B cell (primary cell): ENCODE measurements at regions not wholly inside any gene's neighbourhood (a gene's known extent, or its start where the extent isn't known, plus 50 kb on each side); places are given as distances from the start of the nearest gene placed in this dataset.

ENCODE experiments used
- ATAC-seq: fragments of 200-7000 bp; cut with Tn5 transposase; one replicate; pipeline ENCODE4 v1.10.0; 2021; ENCODE audit warnings: low read depth, mild to moderate bottlenecking, moderate number of reproducible peaks, moderate library complexity
- CTCF ChIA-PET: fragments of 350-600 bp; sonication (Branson Sonifier 250); formaldehyde crosslinking; loops from one replicate; lab custom pipeline; 2021; ENCODE audit warnings: antibody characterized with exemption, inconsistent platforms; lab: Charles Lee
- POLR2A ChIA-PET: fragments of 350-600 bp; sonication (Branson Sonifier 250); formaldehyde crosslinking; loops from one replicate; lab custom pipeline; 2021; ENCODE audit warnings: antibody characterized with exemption; lab: Charles Lee
- DNase-seq: peaks from one replicate; pipeline ENCODE4 v3.0.0; 2013
- H2AFZ ChIP-seq: 2 replicates; pipeline ENCODE4 v1.6.1; 2012; ENCODE audit warnings: mild to moderate bottlenecking, low read depth, low read length; ENCODE audit not compliant: insufficient read depth, poor library complexity, severe bottlenecking
- H3K27ac ChIP-seq, 2 donors: 1 replicate in 1 of 2; 2 replicates in 1 of 2; pipeline ENCODE4 v1.5.1; 2012 to 2013; ENCODE audit warnings: low read length in 2 of 2, mild to moderate bottlenecking in 2 of 2, moderate library complexity in 1 of 2
- H3K27me3 ChIP-seq, 4 experiments: fragments of 200-600 bp in 1 of 4; sonication (generic) in 1 of 4; replicated peaks in 1 of 4; 1 replicate in 2 of 4; 2 replicates in 2 of 4; pipeline versions ENCODE4 v1.6.1 to v1.7.0; 2013 to 2016; ENCODE audit warnings: low read length in 3 of 4, mild to moderate bottlenecking in 2 of 4, mixed read lengths in 1 of 4, moderate library complexity in 1 of 4; ENCODE audit not compliant: insufficient read depth in 4 of 4, control insufficient read depth in 3 of 4; ENCODE audit errors: control extremely low read depth in 1 of 4
- H3K36me3 ChIP-seq, 2 experiments: replicated peaks in 1 of 2; 1 replicate in 1 of 2; 2 replicates in 1 of 2; pipeline versions ENCODE4 v1.6.1 to v1.7.1; 2013; ENCODE audit warnings: low read length in 1 of 2; ENCODE audit not compliant: insufficient read depth in 2 of 2, control insufficient read depth in 1 of 2; ENCODE audit errors: control extremely low read depth in 1 of 2, extremely low read depth in 1 of 2
- H3K4me1 ChIP-seq, 2 donors: fragments of 200-600 bp in 1 of 2; sonication (generic) in 1 of 2; 1 replicate in 1 of 2; 2 replicates in 1 of 2; pipeline versions ENCODE4 v1.5.1 to v1.6.1; 2013 to 2017; ENCODE audit warnings: low read length in 2 of 2; ENCODE audit not compliant: control insufficient read depth in 2 of 2, insufficient read depth in 2 of 2
- H3K4me2 ChIP-seq: replicated peaks from 2 replicates; pipeline ENCODE3; 2012; ENCODE audit warnings: mild to moderate bottlenecking, low read depth, low read length; ENCODE audit not compliant: poor library complexity, severe bottlenecking
- H3K4me3 ChIP-seq, 5 experiments: fragments of 200-600 bp in 1 of 5; sonication (generic) in 1 of 5; 1 replicate in 3 of 5; 2 replicates in 2 of 5; pipeline versions ENCODE4 v1.5.1 to v1.7.0; 2011 to 2016; ENCODE audit warnings: low read length in 4 of 5, mild to moderate bottlenecking in 4 of 5, low read depth in 2 of 5, control low read depth in 1 of 5, moderate library complexity in 1 of 5; ENCODE audit not compliant: insufficient read depth in 1 of 5; ENCODE audit errors: control extremely low read depth in 1 of 5, extremely low read depth in 1 of 5
- H3K79me2 ChIP-seq: fragments of 200-600 bp; sonication (generic); one replicate; pipeline ENCODE4 v1.6.0; 2016; ENCODE audit warnings: low read length; ENCODE audit not compliant: control insufficient read depth, insufficient read depth
- H3K9ac ChIP-seq: fragments of 200-600 bp; sonication (generic); 2 replicates; pipeline ENCODE4 v1.6.1; 2017; ENCODE audit warnings: mild to moderate bottlenecking, low read length, moderate library complexity
- H3K9me3 ChIP-seq, 3 donors: one replicate each; pipeline versions ENCODE4 v1.6.1 to v1.7.1; 2013; ENCODE audit warnings: low read length in 2 of 3; ENCODE audit not compliant: control insufficient read depth in 2 of 3, insufficient read depth in 1 of 3; ENCODE audit errors: control extremely low read depth in 1 of 3
- H4K20me1 ChIP-seq: 2 replicates; pipeline ENCODE4 v1.6.0; 2012; ENCODE audit warnings: mild to moderate bottlenecking, low read length; ENCODE audit not compliant: insufficient read depth, control insufficient read depth, poor library complexity, severe bottlenecking
- H3K27ac Mint-ChIP-seq: one replicate; pipeline ENCODE4 v1.8.0; 2021; ENCODE audit warnings: mixed read lengths
- H3K27me3 Mint-ChIP-seq: one replicate; pipeline ENCODE4 v1.8.0; 2021; ENCODE audit warnings: mixed read lengths
- H3K4me1 Mint-ChIP-seq: one replicate; pipeline ENCODE4 v1.8.0; 2021; ENCODE audit warnings: mixed read lengths
- H3K4me3 Mint-ChIP-seq: one replicate; pipeline ENCODE4 v1.8.0; 2021; ENCODE audit warnings: mixed read lengths
- H3K9me3 Mint-ChIP-seq: one replicate; pipeline ENCODE4 v1.8.0; 2022; ENCODE audit warnings: mixed read lengths; ENCODE audit not compliant: insufficient read depth
- CTCF ChIP-seq: fragments of 200-600 bp; IDR thresholded peaks from one replicate; pipeline ENCODE4 v1.8.0; 2022; ENCODE audit warnings: antibody characterized with exemption, mild to moderate bottlenecking
- EZH2 ChIP-seq: IDR thresholded peaks from 2 replicates; pipeline ENCODE4 v1.6.1; 2012; ENCODE audit warnings: borderline replicate concordance, low read depth, mild to moderate bottlenecking, moderate library complexity, low read length; ENCODE audit not compliant: insufficient read depth, poor library complexity, severe bottlenecking
- WGBS: methylation state at CpG from one replicate; pipeline ENCODE4 v1.1.5; 2013; ENCODE audit warnings: missing lambda C conversion rate; ENCODE audit not compliant: insufficient coverage; 5-methylcytosine and 5-hydroxymethylcytosine counted together
- intact Hi-C: fragments of 100-400 bp; cut with micrococcal nuclease; formaldehyde crosslinking; loops from one replicate; pipeline ENCODE4 v1.10.0; 2022

DNA sequence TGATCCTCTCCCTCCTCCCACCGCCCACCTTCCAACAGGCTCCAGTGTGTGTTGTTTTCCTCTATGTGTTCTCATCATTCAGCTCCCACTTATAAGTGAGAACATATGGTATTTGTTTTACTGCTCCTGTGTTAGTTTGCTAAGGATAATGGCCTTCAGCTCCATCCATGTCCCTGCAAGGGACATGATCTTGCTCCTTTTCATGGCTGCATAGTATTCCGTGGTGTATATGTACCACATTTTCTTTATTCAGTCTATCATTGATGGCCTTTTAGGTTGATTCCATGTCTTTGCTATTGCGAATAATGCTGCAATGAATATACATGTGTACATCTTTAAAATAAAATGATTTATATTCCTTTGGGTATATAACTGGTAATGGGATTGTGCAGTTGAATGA is 80.2 kb upstream of the C5orf63 start:
- Histone ChIP-seq H3K4me2 (no peak overlapping the region), H3K27me3 (no peaks in the 10 kb centered on the region), H3K79me2 (no peaks in the 10 kb centered on the region), H3K4me1 (no peaks in the 10 kb centered on the region), H3K9ac (no peak overlapping the region), H3K36me3 (no peaks in the 10 kb centered on the region), H3K4me3 (no peak overlapping the region), H4K20me1 (no peaks in the 10 kb centered on the region), H3K9me3 (peaks cover 0 to 5% (median 0%) of the 10 kb centered on the region in 3 donors), H3K27ac (no peak overlapping the region), H2AFZ (no peak overlapping the region)
- DNase-seq (no peak), ATAC-seq (no peak)
- Mint-ChIP-seq H3K27me3 (peaks cover 10% of the 10 kb centered on the region), H3K4me3 (no peak overlapping the region), H3K27ac (no peak overlapping the region), H3K4me1 (no peaks in the 10 kb centered on the region), H3K9me3 (peaks cover 4% of the 10 kb centered on the region)
- WGBS: no CpG with 5 or more reads among the region's 3 CpGs
- POLR2A ChIA-PET: no interaction called here
- TF ChIP-seq CTCF (no peak), EZH2 (no peak)
- intact Hi-C loops: loop anchor here (5.0 kb wide), 1 partner anchor 61 kb away; no protein-coding TSS in a partner anchor
- CTCF ChIA-PET: no interaction called here

DNA sequence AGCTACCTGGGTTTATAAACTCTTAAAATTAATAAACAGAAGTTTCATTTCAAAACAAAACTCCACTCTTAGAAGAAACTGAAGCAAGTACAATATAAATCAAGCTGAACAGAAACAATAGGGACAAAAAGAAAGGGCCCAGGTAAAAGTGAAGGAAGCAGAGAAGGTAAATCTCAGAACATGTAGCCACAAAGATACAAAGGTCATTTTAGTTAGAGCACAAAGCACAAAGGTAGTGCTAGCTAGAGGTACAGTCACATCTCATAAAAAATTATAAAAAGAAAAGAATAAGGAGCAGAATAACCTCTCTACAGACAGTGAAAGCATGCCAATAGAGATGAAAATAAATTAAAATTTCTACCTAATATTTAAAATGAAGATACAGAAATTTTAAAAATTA is 90.4 kb upstream of the C5orf63 start:
- Histone ChIP-seq H3K4me3 (no peak overlapping the region), H3K9ac (no peak overlapping the region), H3K4me2 (no peak overlapping the region), H2AFZ (no peak overlapping the region), H3K27me3 (peaks cover 0 to 8% (median 2%) of the 10 kb centered on the region in 4 experiments), H3K9me3 (peaks cover 0 to 12% (median 0%) of the 10 kb centered on the region in 3 donors), H3K27ac (no peak overlapping the region), H4K20me1 (no peaks in the 10 kb centered on the region), H3K4me1 (no peaks in the 10 kb centered on the region), H3K79me2 (no peaks in the 10 kb centered on the region), H3K36me3 (no peaks in the 10 kb centered on the region)
- TF ChIP-seq CTCF (no peak), EZH2 (no peak)
- intact Hi-C loops: no loop called here
- H3K4me3 Mint-ChIP-seq: no peak overlapping the region
- peaks cover 28% of the 10 kb centered on the region for H3K27me3 Mint-ChIP-seq
- no peak for DNase-seq
- POLR2A ChIA-PET: no interaction called here
- CTCF ChIA-PET: no interaction called here
- H3K27ac Mint-ChIP-seq: no peak overlapping the region
- ATAC-seq: no peak
- H3K4me1 Mint-ChIP-seq: no peaks in the 10 kb centered on the region
- peaks cover under 1% of the 10 kb centered on the region for H3K9me3 Mint-ChIP-seq
